Caco-2 (cell line): ENCODE measurements at regions not wholly inside any gene's neighbourhood (a gene's known extent, or its start where the extent isn't known, plus 50 kb on each side); places are given as distances from the start of the nearest gene placed in this dataset.
"Not testable (repeated sequence)": the region's sequence is repeated elsewhere in the genome, so short reads cannot be mapped to it uniquely, and the experiment has no call there.

Experiments
- BruUV-seq: library from RNA; stranded (reverse); fragments of 400-500 nt; replicated peaks from 2 replicates; lab custom pipeline; 2021; lab: Mats Ljungman, UMichigan
- CTCF ChIA-PET: fragments of 300-600 bp; sonication (Branson Sonifier 250); formaldehyde crosslinking; loops from one replicate; lab custom pipeline; 2022; ENCODE audit warnings: antibody characterized with exemption; lab: Charles Lee
- POLR2A ChIA-PET: fragments of 300-600 bp; sonication (Branson Sonifier 250); formaldehyde crosslinking; loops from one replicate; lab custom pipeline; 2022; ENCODE audit warnings: antibody characterized with exemption; lab: Charles Lee
- DNase-seq, 2 experiments: peaks; one replicate each; pipeline versions ENCODE4 v3.0.0 to v3.0.0-alpha.2; 2020 to 2022
- H3K27me3 ChIP-seq: replicated peaks from 2 replicates; pipeline ENCODE4 v1.6.0; 2011; ENCODE audit warnings: low read length; ENCODE audit not compliant: control insufficient read depth, insufficient read depth
- H3K36me3 ChIP-seq: 2 replicates; pipeline ENCODE4 v1.5.1; 2011; ENCODE audit warnings: low read length; ENCODE audit not compliant: control insufficient read depth, insufficient read depth
- H3K4me1 ChIP-seq: fragments of 250-450 bp; sonication (Bioruptor Pico); 2 replicates; pipeline ENCODE4 v1.5.1; 2020; ENCODE audit warnings: mild to moderate bottlenecking
- H3K4me3 ChIP-seq: 2 replicates; pipeline ENCODE4 v1.5.1; 2011; ENCODE audit warnings: low read depth, mild to moderate bottlenecking, control low read depth, low read length
- H3K9me3 ChIP-seq: fragments of 250-450 bp; sonication (Bioruptor Pico); 2 replicates; pipeline ENCODE4 v1.5.1; 2020; ENCODE audit warnings: mild to moderate bottlenecking, moderate library complexity
- H3K27ac Mint-ChIP-seq: one replicate; pipeline ENCODE4 v1.8.0; 2022; ENCODE audit warnings: mixed read lengths; ENCODE audit not compliant: unreplicated experiment
- H3K27me3 Mint-ChIP-seq: one replicate; pipeline ENCODE4 v1.8.0; 2022; ENCODE audit warnings: mixed read lengths; ENCODE audit not compliant: insufficient read depth, unreplicated experiment
- H3K36me3 Mint-ChIP-seq: one replicate; pipeline ENCODE4 v1.8.0; 2022; ENCODE audit warnings: mild to moderate bottlenecking, mixed read lengths; ENCODE audit not compliant: insufficient read depth, unreplicated experiment
- H3K4me1 Mint-ChIP-seq: one replicate; pipeline ENCODE4 v1.8.0; 2022; ENCODE audit warnings: low read depth, mixed read lengths; ENCODE audit not compliant: unreplicated experiment
- H3K4me3 Mint-ChIP-seq: one replicate; pipeline ENCODE4 v1.8.0; 2022; ENCODE audit warnings: mild to moderate bottlenecking, moderate library complexity, mixed read lengths; ENCODE audit not compliant: unreplicated experiment
- H3K9me3 Mint-ChIP-seq: one replicate; pipeline ENCODE4 v1.8.0; 2022; ENCODE audit warnings: mixed read lengths; ENCODE audit not compliant: unreplicated experiment
- intact Hi-C: fragments of 100-400 bp; cut with micrococcal nuclease; formaldehyde crosslinking; loops from one replicate; pipeline ENCODE4 v1.10.0; 2022; ENCODE audit not compliant: unreplicated experiment
- TF ChIP-seq, protein P1 (sequence below), 2 experiments: fragments of 200-600 bp in 1 of 2; IDR thresholded peaks; 1 replicate in 1 of 2; 2 replicates in 1 of 2; pipeline versions ENCODE4 v1.5.1 to v1.8.0; 2011 to 2022; ENCODE audit warnings: antibody characterized with exemption in 1 of 2, control low read depth in 1 of 2, inconsistent platforms in 1 of 2, low read depth in 1 of 2, low read length in 1 of 2, mild to moderate bottlenecking in 1 of 2, moderate library complexity in 1 of 2; ENCODE audit not compliant: insufficient read depth in 1 of 2, severe bottlenecking in 1 of 2, unreplicated experiment in 1 of 2

DNA sequence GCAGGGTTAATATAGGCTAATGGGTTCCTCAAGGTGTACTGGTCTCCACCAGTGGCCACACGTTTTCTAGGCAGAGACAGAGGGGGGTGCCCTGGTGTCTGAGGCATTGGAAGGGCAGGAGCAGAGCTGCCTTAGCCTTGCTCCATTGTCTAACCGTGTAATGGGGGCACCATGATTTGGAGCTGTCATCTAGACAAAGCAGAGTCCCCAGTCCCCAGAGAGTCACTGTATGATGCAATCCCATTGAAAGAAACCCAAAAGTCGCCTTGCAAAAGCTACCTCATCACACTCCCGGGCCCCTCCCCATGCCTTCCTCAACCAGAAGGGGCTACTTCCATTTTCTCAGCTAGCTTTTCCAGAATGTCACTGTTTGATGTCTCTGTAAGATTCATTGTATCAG, 487.1 kb downstream of the AACS start:
- H3K27ac Mint-ChIP-seq = no peak overlapping the region
- Histone ChIP-seq H3K4me1 (no peaks in the 10 kb centered on the region), H3K36me3 (no peaks in the 10 kb centered on the region), H3K27me3 (no peaks in the 10 kb centered on the region), H3K9me3 (no peaks in the 10 kb centered on the region), H3K4me3 (no peak overlapping the region)
- TF ChIP-seq, protein P1, sequence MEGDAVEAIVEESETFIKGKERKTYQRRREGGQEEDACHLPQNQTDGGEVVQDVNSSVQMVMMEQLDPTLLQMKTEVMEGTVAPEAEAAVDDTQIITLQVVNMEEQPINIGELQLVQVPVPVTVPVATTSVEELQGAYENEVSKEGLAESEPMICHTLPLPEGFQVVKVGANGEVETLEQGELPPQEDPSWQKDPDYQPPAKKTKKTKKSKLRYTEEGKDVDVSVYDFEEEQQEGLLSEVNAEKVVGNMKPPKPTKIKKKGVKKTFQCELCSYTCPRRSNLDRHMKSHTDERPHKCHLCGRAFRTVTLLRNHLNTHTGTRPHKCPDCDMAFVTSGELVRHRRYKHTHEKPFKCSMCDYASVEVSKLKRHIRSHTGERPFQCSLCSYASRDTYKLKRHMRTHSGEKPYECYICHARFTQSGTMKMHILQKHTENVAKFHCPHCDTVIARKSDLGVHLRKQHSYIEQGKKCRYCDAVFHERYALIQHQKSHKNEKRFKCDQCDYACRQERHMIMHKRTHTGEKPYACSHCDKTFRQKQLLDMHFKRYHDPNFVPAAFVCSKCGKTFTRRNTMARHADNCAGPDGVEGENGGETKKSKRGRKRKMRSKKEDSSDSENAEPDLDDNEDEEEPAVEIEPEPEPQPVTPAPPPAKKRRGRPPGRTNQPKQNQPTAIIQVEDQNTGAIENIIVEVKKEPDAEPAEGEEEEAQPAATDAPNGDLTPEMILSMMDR (IDR thresholded peaks at IDR 0.05; ENCODE audit: insufficient read depth in 1 of 2, low read depth in 1 of 2, low read length in 1 of 2, severe bottlenecking in 1 of 2, unreplicated experiment in 1 of 2) = no peak
- CTCF ChIA-PET = no interaction called here
- H3K4me1 Mint-ChIP-seq = no peaks in the 10 kb centered on the region
- no peak overlapping the region for H3K4me3 Mint-ChIP-seq
- DNase-seq = no peak
- H3K27me3 Mint-ChIP-seq = peaks cover 5% of the 10 kb centered on the region
- no peaks in the 10 kb centered on the region for H3K36me3 Mint-ChIP-seq
- H3K9me3 Mint-ChIP-seq = no peaks in the 10 kb centered on the region
- POLR2A ChIA-PET = no interaction called here
- intact Hi-C loops = no loop called here
- no TSS peak for BruUV-seq

DNA sequence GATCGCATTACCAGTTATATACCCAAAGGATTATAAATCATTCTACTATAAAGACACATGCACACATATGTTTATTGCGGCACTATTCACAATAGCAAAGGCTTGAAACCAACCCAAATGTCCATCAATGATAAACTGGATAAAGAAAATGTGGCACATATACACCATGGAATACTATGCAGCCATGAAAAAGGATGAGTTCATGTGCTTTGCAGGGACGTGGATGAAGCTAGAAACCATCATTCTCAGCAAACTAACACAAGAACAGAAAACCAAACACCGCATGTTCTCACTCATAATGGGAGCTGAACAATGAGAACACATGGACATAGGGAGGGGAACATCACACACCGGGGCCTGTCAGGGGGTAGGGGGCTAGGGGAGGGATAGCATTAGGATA, 495.8 kb downstream of the AACS start:
- H3K36me3 Mint-ChIP-seq, H3K27me3 Mint-ChIP-seq, intact Hi-C loops, H3K4me3 Mint-ChIP-seq, H3K9me3 Mint-ChIP-seq, POLR2A ChIA-PET, H3K4me3 ChIP-seq, H3K4me1 Mint-ChIP-seq, H3K27me3 ChIP-seq, H3K27ac Mint-ChIP-seq, H3K9me3 ChIP-seq, DNase-seq, BruUV-seq, CTCF ChIA-PET, H3K36me3 ChIP-seq, H3K4me1 ChIP-seq: not testable (repeated sequence)

DNA sequence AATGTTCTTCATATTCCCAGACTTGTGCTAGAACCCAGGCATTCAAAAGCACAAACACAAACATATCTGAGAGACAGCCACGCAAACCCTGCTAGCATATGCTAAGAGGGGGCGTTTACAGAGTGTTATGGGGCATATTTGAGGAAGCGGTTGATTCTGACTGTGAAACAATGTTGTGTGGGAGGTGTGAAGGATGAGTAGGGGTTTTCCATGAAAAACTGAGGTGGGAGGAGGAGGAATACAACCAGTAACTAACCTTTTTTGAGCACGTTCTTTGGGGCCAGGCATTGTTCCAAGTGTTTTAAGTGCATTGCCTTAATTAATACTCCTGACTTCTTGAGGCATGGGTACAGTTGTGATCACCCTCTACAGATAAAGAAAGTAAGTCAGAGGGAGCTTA, 499.5 kb downstream of the AACS start:
- Histone ChIP-seq H3K4me1 (no peaks in the 10 kb centered on the region), H3K27me3 (no peaks in the 10 kb centered on the region), H3K9me3 (no peaks in the 10 kb centered on the region), H3K36me3 (no peaks in the 10 kb centered on the region), H3K4me3 (no peak overlapping the region)
- TF ChIP-seq, protein P1 (IDR thresholded peaks at IDR 0.05; ENCODE audit: insufficient read depth in 1 of 2, low read depth in 1 of 2, low read length in 1 of 2, severe bottlenecking in 1 of 2, unreplicated experiment in 1 of 2) = no peak
- Mint-ChIP-seq H3K27me3 (peaks cover 20% of the 10 kb centered on the region), H3K27ac (no peak overlapping the region), H3K4me3 (no peak overlapping the region), H3K9me3 (no peaks in the 10 kb centered on the region), H3K4me1 (no peaks in the 10 kb centered on the region), H3K36me3 (no peaks in the 10 kb centered on the region)
- no peak for DNase-seq
- no TSS peak for BruUV-seq
- intact Hi-C loops = no loop called here
- ChIA-PET CTCF (no interaction called here), POLR2A (no interaction called here)

- H3K4me3 ChIP-seq = no peak overlapping the region
- Mint-ChIP-seq H3K36me3 (no peaks in the 10 kb centered on the region), H3K27ac (no peak overlapping the region), H3K4me1 (no peaks in the 10 kb centered on the region), H3K27me3 (peaks cover 20% of the 10 kb centered on the region), H3K9me3 (no peaks in the 10 kb centered on the region), H3K4me3 (no peak overlapping the region)
- no TSS peak for BruUV-seq
- TF ChIP-seq, protein P1 (IDR thresholded peaks at IDR 0.05; ENCODE audit: insufficient read depth in 1 of 2, low read depth in 1 of 2, low read length in 1 of 2, severe bottlenecking in 1 of 2, unreplicated experiment in 1 of 2) = no peak
- H3K27me3 ChIP-seq = no peaks in the 10 kb centered on the region
- H3K9me3 ChIP-seq = no peaks in the 10 kb centered on the region
- H3K36me3 ChIP-seq = no peaks in the 10 kb centered on the region
- no peak for DNase-seq
- no peaks in the 10 kb centered on the region for H3K4me1 ChIP-seq
- ChIA-PET POLR2A (no interaction called here), CTCF (no interaction called here)
- intact Hi-C loops = no loop called here
These were observed 502.3 kb downstream of the AACS start for GRCh38 chr12:125567581-125567980.
